ENCODE measurements at regions not wholly inside any gene's neighbourhood (a gene's known extent, or its start where the extent isn't known, plus 50 kb on each side); places are given as distances from the start of the nearest gene placed in this dataset.
A peak's percentile ranks its signal among the peaks of the same experiment; 100 is the strongest.

DNA sequence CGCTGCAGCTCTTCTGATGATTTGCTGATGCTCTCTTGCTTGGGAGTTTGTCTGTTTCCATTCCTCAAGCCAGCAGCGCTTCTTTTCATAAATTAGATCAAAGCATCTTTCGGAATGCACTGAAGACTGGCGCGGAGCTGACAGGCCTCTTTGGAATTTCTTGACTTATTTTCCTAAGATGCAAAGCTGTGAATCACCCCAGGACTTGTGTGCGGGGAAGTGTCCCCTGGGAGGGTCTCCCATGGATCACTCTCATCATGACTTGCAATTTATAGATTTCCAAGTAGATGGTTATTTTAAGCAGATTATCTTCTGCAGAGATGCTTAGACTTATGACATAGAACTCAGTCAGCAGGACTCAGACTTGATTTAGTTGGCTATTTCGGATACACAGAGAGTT, 467.2 kb downstream of the TCERG1L start:
- TF ChIP-seq CEBPB (IDR thresholded peaks at IDR 0.05; ENCODE audit: low read depth, low read length) (no peak), POLR2A (IDR thresholded peaks at IDR 0.05; ENCODE audit: low read depth, low read length) (no peak), BHLHE40 (IDR thresholded peaks at IDR 0.05; ENCODE audit: low read depth, low read length) (no peak), MXI1 (IDR thresholded peaks at IDR 0.05; ENCODE audit: borderline replicate concordance, low read depth, low read length) (no peak), RFX5 (IDR thresholded peaks at IDR 0.05; ENCODE audit: low read depth, low read length) (no peak), MAFK (IDR thresholded peaks at IDR 0.05; ENCODE audit: low read depth, low read length) (no peak), CHD1 (IDR thresholded peaks at IDR 0.05; ENCODE audit: low read depth, low read length) (no peak), SMC3 (IDR thresholded peaks at IDR 0.05; ENCODE audit: low read depth, low read length) (no peak), NFE2L2 (IDR thresholded peaks at IDR 0.05; ENCODE audit: low read depth, low read length) (peak; percentile 44; the same call in 1 of the 2 replicates), FOS (IDR thresholded peaks at IDR 0.05; ENCODE audit: low read depth, low read length) (no peak)
- TF ChIP-seq, protein P1, sequence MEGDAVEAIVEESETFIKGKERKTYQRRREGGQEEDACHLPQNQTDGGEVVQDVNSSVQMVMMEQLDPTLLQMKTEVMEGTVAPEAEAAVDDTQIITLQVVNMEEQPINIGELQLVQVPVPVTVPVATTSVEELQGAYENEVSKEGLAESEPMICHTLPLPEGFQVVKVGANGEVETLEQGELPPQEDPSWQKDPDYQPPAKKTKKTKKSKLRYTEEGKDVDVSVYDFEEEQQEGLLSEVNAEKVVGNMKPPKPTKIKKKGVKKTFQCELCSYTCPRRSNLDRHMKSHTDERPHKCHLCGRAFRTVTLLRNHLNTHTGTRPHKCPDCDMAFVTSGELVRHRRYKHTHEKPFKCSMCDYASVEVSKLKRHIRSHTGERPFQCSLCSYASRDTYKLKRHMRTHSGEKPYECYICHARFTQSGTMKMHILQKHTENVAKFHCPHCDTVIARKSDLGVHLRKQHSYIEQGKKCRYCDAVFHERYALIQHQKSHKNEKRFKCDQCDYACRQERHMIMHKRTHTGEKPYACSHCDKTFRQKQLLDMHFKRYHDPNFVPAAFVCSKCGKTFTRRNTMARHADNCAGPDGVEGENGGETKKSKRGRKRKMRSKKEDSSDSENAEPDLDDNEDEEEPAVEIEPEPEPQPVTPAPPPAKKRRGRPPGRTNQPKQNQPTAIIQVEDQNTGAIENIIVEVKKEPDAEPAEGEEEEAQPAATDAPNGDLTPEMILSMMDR (conservative IDR thresholded peaks at IDR 0.05; ENCODE audit: low read depth, low read length) = no peak
- TF ChIP-seq, protein P2, sequence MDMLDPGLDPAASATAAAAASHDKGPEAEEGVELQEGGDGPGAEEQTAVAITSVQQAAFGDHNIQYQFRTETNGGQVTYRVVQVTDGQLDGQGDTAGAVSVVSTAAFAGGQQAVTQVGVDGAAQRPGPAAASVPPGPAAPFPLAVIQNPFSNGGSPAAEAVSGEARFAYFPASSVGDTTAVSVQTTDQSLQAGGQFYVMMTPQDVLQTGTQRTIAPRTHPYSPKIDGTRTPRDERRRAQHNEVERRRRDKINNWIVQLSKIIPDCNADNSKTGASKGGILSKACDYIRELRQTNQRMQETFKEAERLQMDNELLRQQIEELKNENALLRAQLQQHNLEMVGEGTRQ (IDR thresholded peaks at IDR 0.05; ENCODE audit: low read depth, low read length) = no peak
